Tibial nerve (tissue), 4 donors: ENCODE measurements at regions not wholly inside any gene's neighbourhood (a gene's known extent, or its start where the extent isn't known, plus 50 kb on each side); places are given as distances from the start of the nearest gene placed in this dataset.

Experiments
- DNase-seq, 2 donors: peaks; one replicate each; pipeline ENCODE4 v3.0.0-alpha.2; 2019; ENCODE audit warnings: low spot score in 2 of 2
- H3K27ac ChIP-seq, 4 donors: fragments of 200-600 bp; sonication (generic) in 3 of 4; one replicate each; pipeline ENCODE4 v1.5.1; 2017 to 2019; ENCODE audit warnings: mild to moderate bottlenecking in 1 of 4
- H3K27me3 ChIP-seq, 2 donors: fragments of 200-600 bp; sonication (generic) in 1 of 2; one replicate each; pipeline versions ENCODE4 v1.5.1 to v1.6.0; 2017 to 2019
- H3K36me3 ChIP-seq, 3 donors: fragments of 200-600 bp; sonication (generic); one replicate each; pipeline ENCODE4 v1.5.1; 2018 to 2019
- H3K4me1 ChIP-seq, 4 donors: fragments of 200-600 bp; sonication (generic) in 3 of 4; one replicate each; pipeline ENCODE4 v1.5.1; 2017 to 2019
- H3K4me3 ChIP-seq, 4 donors: fragments of 200-600 bp; sonication (generic) in 3 of 4; one replicate each; pipeline ENCODE4 v1.5.1; 2017 to 2019; ENCODE audit warnings: mild to moderate bottlenecking in 1 of 4, moderate library complexity in 1 of 4
- H3K9me3 ChIP-seq, 4 donors: fragments of 200-600 bp; sonication (generic) in 3 of 4; one replicate each; pipeline ENCODE4 v1.5.1; 2017 to 2019
- CTCF ChIP-seq, 5 experiments: fragments of 200-600 bp in 3 of 5; fragments of 450-650 bp in 2 of 5; sonication (generic) in 3 of 5; IDR thresholded peaks; one replicate each; pipeline ENCODE4 v1.5.1; 2016 to 2019; ENCODE audit warnings: antibody characterized with exemption in 5 of 5, mild to moderate bottlenecking in 3 of 5, moderate library complexity in 2 of 5
- EP300 ChIP-seq, 2 donors: sonication (generic); formaldehyde crosslinking; IDR thresholded peaks; one replicate each; pipeline ENCODE4 v1.6.1; 2017; ENCODE audit warnings: antibody characterized with exemption in 2 of 2, mild to moderate bottlenecking in 1 of 2
- POLR2A ChIP-seq, 2 donors: fragments of 450-650 bp; IDR thresholded peaks; one replicate each; pipeline ENCODE4 v1.6.1; 2017; ENCODE audit warnings: antibody characterized with exemption in 2 of 2, mild to moderate bottlenecking in 2 of 2, moderate library complexity in 2 of 2
- whole genome bisulfite sequencing, 2 donors: methylation state at CpG; one replicate each; pipeline ENCODE4 v1.1.5; 2018; 5-methylcytosine and 5-hydroxymethylcytosine counted together

DNA sequence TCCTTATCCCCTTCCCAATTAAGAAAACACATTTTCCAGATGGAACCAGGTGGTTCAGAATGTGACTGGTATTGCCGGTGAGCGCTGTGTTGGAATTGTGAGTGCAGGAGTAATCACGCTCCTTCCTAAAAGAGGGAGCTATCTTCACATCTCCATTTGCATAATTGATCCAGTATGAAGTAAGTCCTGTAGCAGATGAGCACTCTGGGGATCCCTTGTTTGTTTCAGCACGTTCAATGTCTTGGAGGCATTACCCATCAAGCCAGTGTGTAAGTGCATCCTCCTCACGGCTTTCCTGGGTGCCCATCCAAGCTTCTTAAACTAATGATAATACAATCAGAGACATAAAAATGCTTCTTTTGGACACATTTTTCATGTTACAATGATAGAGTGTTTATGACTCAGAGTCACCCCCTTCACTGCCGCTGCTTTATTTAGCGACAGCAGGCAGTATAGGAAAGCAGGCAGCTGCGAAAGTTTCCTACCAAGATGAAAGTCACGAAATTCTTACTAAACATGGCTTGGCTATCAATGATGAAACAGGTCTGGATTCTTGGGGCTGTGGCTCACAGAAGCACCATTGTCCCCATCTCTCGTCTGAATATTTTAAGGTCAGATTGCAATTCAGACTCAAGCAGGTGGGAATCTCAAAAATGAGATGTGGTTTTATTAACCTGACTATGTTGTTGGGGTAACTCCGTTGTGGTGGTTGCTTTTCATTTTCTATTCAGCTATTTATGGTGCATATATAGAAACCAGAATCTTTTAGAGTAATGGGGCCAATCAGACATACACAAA, 346.3 kb upstream of the MDFIC2 start:
- Histone ChIP-seq H3K27ac (no peak overlapping the region), H3K9me3 (no peaks in the 10 kb centered on the region), H3K36me3 (no peaks in the 10 kb centered on the region), H3K4me3 (no peak overlapping the region), H3K4me1 (no peaks in the 10 kb centered on the region), H3K27me3 (peaks cover 0 to 4% of the 10 kb centered on the region in 2 donors)
- no peak for TF ChIP-seq POLR2A (IDR thresholded peaks at IDR 0.05)
- TF ChIP-seq EP300 (IDR thresholded peaks at IDR 0.05) = no peak
- TF ChIP-seq CTCF (IDR thresholded peaks at IDR 0.05) = no peak
- 64 to 74% methylated on average over 11 of the region's 11 CpGs for WGBS, 2 donors
- DNase-seq = no peak

DNA sequence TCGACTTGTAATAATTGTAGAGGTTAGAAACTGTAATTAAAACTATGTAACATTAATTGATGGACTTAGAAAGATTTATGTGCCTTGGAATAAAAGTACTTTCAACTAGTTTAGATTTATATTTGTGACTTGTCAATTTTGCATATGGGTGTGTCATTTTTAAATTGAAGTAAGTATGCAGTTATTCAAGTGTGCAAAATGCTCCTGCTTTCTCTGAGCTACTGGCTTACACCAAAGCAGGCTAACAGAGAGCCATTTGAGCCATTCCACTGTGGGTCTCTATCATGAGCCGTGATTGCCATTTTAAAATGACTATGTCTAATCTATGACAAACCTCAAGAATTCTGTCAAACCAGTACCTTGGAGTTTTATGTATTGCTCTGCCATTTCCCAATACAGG, 345.0 kb upstream of the MDFIC2 start:
- Histone ChIP-seq H3K9me3 (no peaks in the 10 kb centered on the region), H3K27ac (no peak overlapping the region), H3K4me1 (no peaks in the 10 kb centered on the region), H3K4me3 (no peak overlapping the region), H3K36me3 (no peaks in the 10 kb centered on the region), H3K27me3 (peaks cover 0 to 4% of the 10 kb centered on the region in 2 donors)
- 86 to 89% methylated on average over 2 of the region's 2 CpGs for WGBS, 2 donors
- no peak for DNase-seq
- TF ChIP-seq POLR2A (IDR thresholded peaks at IDR 0.05) = no peak
- TF ChIP-seq EP300 (IDR thresholded peaks at IDR 0.05) = no peak
- TF ChIP-seq CTCF (IDR thresholded peaks at IDR 0.05) = no peak

DNA sequence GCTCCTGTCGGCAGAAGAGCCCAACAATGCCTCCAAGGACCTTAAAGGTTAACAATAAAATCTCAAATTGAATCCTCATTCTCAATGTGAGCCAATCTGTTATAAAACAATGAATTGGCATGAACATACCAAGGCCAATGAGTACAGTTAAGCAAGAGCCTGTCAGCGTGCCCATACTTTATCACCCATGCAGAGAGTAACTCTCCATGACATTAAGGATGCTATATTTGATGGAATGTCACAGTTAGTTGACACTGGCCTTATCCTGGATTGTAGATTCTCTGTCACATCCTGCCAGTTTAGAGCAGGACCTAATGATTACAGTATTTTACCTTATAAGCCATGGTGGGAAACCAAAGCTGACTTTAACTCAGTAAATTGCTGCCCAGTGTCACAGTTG, 335.4 kb upstream of the MDFIC2 start:
- no peak for DNase-seq
- Histone ChIP-seq H3K9me3 (no peaks in the 10 kb centered on the region), H3K36me3 (no peaks in the 10 kb centered on the region), H3K4me3 (no peak overlapping the region), H3K4me1 (peaks cover 0 to 6% (median 0%) of the 10 kb centered on the region in 4 donors), H3K27ac (no peak overlapping the region), H3K27me3 (no peaks in the 10 kb centered on the region)
- 77 to 93% methylated on average over 2 of the region's 2 CpGs for WGBS, 2 donors
- no peak for TF ChIP-seq POLR2A (IDR thresholded peaks at IDR 0.05)
- no peak for TF ChIP-seq CTCF (IDR thresholded peaks at IDR 0.05)
- no peak for TF ChIP-seq EP300 (IDR thresholded peaks at IDR 0.05)

DNA sequence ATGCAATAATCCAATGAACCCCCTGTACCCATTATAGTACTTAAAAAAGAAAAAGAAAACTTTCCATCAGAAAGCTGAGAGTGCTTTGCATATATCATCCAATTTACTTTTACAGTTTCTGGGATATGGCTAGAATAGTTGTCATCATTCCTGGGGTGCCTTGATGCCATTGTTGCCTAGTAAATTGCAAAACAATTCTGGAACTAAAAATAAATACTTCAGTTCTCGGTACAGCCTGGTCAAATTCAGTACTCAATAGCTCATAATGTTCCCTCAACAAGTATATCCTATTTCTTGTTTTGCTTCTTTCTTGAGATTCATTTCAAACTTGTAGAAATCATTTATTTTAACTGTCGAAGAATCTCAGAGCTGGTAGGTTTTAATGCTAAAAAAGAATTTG, 334.7 kb upstream of the MDFIC2 start:
- 28 to 41% methylated on average over 2 of the region's 2 CpGs for WGBS, 2 donors
- Histone ChIP-seq H3K4me1 (peaks cover 0 to 6% (median 0%) of the 10 kb centered on the region in 4 donors), H3K27ac (no peak overlapping the region), H3K36me3 (no peaks in the 10 kb centered on the region), H3K9me3 (no peaks in the 10 kb centered on the region), H3K4me3 (no peak overlapping the region), H3K27me3 (no peaks in the 10 kb centered on the region)
- TF ChIP-seq EP300 (IDR thresholded peaks at IDR 0.05) (no peak), POLR2A (IDR thresholded peaks at IDR 0.05) (no peak), CTCF (IDR thresholded peaks at IDR 0.05) (no peak)
- DNase-seq = no peak

DNA sequence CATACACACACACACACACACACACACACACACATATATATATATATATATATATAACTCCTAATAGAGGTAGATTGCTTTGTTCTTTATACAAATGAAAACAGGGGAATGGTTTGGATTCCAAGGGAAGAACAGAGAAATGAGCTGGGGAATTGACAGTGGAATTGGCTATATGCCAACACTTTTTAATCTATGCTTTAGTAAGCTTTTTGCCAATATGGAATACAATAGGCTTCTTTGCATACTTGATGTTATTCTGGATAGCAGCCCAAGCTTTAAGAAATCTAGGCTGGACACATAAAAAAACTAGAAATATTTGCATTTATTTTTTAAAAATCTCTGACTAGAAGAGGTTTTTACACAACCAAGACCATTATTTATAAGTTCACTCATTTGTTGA, 334.2 kb upstream of the MDFIC2 start:
- Histone ChIP-seq H3K36me3 (no peaks in the 10 kb centered on the region), H3K27me3 (no peaks in the 10 kb centered on the region), H3K4me1 (peaks cover 0 to 6% (median 0%) of the 10 kb centered on the region in 4 donors), H3K9me3 (no peaks in the 10 kb centered on the region), H3K4me3 (no peak overlapping the region), H3K27ac (no peak overlapping the region)
- TF ChIP-seq EP300 (IDR thresholded peaks at IDR 0.05) = no peak
- TF ChIP-seq CTCF (IDR thresholded peaks at IDR 0.05) = no peak
- no peak for TF ChIP-seq POLR2A (IDR thresholded peaks at IDR 0.05)
- DNase-seq = no peak
